HG03039 (cell line): ENCODE measurements at regions not wholly inside any gene's neighbourhood (a gene's known extent, or its start where the extent isn't known, plus 50 kb on each side); places are given as distances from the start of the nearest gene placed in this dataset.

ENCODE experiments used
- ATAC-seq: cut with Tn5 transposase; IDR thresholded peaks from one replicate; pipeline ENCODE4 v1.9.1; 2021; ENCODE audit warnings: mild to moderate bottlenecking, moderate library complexity; ENCODE audit not compliant: unreplicated experiment

DNA sequence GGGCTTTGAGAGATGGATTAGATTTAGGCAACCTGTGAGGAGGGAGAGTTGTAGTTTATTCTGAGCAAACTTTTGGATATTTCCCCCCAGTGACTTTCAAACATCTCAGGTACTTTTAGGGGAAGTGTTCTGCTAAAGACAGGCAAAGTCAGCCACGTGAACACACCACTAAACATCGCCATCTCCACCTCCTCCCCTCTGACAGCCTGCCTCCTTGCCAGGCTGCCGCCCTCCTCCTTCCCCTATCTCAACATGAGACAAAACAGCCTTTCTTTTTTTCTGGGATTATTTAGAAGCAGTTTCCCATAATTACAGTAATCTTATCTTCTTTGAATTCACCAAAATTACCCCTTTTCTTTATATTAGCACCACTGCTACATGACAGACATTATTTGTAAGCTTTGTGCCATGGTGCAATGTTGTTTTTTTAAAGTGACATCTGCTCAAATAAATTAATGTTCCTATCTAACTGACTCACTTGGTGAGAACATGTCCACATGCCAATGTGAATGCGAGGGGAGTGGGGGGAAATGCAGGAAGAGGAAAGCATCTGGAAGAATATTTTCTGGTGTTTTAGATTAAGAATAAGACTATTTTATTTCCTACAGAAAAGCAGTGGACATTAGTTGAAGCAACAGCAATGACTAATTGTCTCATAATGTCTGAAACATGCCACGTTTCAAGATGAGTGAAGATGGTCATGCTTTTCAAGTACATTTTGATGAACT lies 147.8 kb upstream of the ATP1B1 start:
- no peak for ATAC-seq

- no peak for ATAC-seq
These were observed 147.1 kb upstream of the ATP1B1 start for GRCh38 chr1:168959382-168959781.

- no peak for ATAC-seq
These were observed 146.4 kb upstream of the ATP1B1 start for GRCh38 chr1:168960114-168960513.

- ATAC-seq, result no peak
These were observed 145.9 kb upstream of the ATP1B1 start for GRCh38 chr1:168960595-168960994.

GRCh38 chr1:168963601-168964000 lies 142.9 kb upstream of the ATP1B1 start:
- no peak for ATAC-seq

GRCh38 chr1:168964478-168964877 lies 142.0 kb upstream of the ATP1B1 start:
- peak; percentile 68 for ATAC-seq

DNA sequence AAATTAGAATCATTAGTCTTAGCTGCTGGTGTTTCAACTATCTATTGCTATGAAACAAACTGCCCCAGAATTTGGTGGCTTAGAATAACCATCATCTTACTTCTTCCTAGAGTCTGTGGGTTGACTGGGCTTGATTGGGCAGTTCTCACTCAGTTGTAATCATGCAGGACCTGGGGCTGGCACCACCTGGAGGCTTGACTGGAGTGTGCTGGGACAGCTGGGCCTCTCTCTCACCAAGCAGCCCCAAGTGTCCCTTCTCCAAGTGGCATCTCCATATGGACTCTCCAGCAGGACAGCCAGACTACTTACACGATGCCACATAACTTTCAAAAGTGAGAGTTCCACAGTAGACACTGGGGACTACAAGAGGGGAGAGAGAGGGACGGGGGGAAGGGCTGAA lies 140.3 kb upstream of the ATP1B1 start:
- no peak for ATAC-seq

DNA sequence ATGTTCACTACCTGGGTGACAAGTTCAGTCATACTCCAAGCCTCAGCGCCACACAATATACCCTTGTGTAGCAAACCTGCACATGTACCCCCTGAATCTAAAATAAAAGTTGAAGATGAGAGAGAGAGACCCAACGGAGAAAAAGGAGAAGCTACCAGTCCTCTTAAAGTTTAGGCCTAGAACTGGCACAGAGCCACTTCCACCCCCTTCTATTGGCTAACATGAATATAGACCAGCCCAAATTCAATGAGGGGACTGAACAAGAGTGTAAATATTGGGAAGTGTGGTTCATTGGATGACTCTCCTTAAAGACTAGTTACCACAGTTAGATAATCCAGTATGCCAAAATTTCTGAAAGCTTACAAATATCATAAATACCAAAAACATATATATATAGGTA lies 139.9 kb upstream of the ATP1B1 start:
- ATAC-seq, result no peak

DNA sequence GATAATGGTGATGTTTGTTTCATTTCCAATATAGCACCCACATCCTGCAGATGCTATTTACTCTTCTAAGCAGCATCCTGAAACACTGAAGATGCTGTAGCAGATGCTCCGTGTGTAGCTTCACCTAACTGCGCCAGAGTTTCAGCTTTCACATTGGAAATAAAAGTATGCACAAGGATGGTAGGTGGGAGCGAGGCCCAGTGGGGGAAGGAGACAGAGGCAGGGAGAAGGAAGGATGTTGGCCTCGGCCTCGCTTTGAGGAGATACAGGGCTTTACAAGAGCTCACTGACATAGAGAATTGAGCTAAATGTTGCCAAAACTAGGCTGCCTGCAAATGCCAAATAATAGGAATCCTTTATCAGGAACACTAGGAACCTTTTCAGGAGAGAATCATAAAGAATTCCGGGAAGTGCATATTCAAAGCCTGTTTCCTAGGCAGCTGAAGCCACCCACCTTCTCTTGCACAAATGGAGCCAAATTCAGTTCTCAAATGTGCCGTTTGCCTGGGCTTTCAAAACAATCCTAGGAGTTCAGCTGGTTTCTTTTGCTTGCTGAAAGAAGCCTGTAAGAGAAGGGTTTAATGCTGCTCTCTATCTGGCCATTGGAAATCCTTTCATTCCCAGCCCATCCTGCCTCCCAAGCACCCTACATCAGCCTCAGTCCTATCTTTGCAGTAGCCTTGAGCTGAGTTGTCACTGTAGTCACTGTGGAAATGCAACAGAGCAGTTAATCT lies 135.4 kb upstream of the ATP1B1 start:
- no peak for ATAC-seq

GRCh38 chr1:168972225-168972624 lies 134.3 kb upstream of the ATP1B1 start:
- ATAC-seq, result no peak

DNA sequence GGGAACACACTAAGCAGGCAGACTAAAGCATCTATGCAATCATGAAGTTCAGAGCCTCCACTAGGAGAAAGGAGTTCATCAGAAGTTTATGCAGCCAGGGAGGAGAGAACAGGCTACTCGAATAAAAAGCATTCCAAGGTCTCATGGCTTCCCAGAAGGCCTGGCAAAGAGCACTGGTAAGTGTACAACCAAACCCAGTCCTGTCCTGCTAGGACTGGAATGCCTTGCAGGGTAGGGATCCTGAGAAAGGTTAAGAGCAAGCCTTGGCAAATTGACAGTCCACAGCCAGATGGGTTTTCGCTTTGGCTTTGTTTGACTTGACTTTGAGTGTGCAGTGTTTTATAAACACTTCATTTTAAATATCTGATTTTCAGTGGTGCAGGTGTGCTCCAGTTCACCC lies 133.6 kb upstream of the ATP1B1 start:
- ATAC-seq, result no peak

- no peak for ATAC-seq
These were observed 132.4 kb upstream of the ATP1B1 start for GRCh38 chr1:168974117-168974516.

DNA sequence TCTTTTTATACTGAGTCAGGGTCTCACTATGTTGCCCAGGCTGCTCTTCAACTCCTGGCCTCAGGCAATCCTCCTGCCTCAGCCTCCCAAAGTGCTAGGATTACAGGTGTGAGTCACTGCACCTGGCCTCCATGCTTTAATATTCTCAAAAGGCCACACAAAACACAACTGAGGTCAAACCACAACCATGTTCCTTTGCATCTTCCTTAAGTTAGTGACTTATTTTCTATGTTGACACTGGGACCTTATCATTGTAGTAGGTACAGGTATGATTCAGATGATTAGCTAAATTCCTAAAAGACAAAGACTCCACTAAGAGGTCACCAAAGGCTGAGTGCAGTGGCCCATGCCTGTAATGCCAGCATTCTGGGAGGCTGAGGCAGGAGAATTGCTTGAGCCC lies 131.9 kb upstream of the ATP1B1 start:
- ATAC-seq, result no peak

DNA sequence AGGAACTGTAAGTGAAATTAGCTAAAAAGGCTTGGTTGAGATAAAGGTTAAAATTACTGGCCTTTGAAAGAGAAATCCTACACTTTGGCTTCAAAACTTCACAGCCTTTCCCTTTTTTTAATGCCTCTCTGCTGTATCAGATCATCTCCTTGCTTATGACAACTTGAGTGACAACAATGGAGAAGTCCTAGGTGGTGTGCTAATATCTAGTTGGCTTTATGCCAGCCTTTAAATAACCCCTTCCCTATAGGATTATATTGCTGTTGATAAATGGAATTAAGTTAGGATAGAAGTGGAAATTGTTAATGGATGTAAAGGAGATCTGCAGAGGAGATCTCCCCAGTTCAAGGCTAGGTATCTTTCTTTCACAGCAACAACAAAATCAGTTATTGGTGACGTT lies 130.2 kb upstream of the ATP1B1 start:
- no peak for ATAC-seq

GRCh38 chr1:168977618-168978017 lies 128.9 kb upstream of the ATP1B1 start:
- no peak for ATAC-seq

GRCh38 chr1:168979276-168979675 lies 127.2 kb upstream of the ATP1B1 start:
- no peak for ATAC-seq

DNA sequence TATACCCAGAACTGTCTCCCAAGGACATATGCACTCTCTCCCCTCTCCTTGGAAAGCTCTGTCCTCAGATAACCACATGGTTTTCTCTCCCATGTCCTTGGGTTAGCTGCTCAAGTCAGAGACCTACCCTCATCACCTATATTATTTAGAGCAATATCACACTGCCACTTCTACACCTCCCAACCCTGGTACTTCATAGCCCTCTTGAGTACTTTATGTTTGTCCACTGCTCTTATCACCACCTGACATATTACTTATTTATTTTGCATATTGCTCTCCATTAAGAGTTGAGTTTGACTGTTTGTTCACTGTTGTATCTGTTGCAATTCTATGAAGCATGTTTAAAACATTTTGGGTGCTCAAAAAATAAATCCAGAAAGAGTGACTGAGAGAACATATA lies 126.3 kb upstream of the ATP1B1 start:
- no peak for ATAC-seq

DNA sequence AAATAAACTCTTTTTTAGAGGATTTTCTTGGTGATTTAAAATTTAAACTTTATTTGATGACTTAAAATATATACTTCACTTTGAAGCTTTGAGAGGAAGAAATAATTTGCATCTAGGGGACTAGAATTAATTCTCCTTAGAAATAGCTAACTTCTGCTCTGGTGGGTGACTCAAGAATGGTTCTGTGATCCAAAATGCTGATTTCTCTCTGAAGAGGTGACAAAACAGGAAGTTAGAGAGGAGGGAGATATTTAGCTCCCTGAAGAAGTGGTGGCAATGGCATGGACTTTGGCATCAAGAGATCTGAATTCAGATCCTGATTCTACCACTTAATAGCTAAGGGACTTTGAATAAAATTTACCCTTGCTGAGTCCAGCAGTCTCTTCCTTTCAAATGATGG lies 125.8 kb upstream of the ATP1B1 start:
- no peak for ATAC-seq

DNA sequence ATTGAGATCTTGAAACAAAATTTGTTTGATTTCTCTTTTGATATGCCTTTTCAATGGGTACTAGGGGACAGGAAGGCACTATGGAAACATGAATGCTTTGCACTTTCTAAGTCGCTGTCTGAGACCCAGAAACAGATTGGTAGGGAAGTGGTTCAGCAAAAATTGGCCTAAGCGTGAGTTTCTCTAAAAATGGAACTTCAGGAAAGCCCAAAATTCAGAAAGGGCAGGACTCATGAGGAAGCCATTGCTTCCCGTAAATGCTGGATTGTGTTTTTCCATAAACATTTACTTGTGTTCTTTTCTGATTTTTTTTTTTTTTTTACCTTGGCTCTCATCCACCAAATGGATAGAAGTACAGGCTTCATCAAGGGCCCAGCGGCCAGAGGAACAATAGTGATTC lies 123.7 kb upstream of the ATP1B1 start:
- no peak for ATAC-seq

- ATAC-seq, result no peak
These were observed 119.2 kb upstream of the ATP1B1 start for GRCh38 chr1:168987330-168987729.

DNA sequence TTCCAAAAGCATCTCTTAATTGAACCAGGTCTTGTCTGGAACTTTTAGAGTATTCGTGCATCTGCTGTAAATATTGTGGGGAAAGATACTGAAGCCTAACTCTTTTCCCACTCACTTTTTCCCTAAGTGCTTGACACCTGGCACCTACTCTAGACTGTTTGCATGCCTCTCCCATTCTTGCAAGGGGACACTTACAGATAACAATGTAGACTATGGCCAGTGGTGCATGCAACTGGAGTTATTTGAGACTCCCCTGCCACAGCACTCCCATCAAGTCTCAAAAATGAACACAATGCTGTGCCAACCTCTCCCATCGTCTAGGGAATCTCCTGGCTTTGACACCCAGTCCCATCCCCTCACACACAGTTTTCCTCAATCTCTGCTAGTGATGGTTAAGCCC lies 118.6 kb upstream of the ATP1B1 start:
- ATAC-seq, result no peak

GRCh38 chr1:168989985-168990384 lies 116.5 kb upstream of the ATP1B1 start:
- ATAC-seq, result no peak
